AG20443 (cell line): ENCODE measurements at regions not wholly inside any gene's neighbourhood (a gene's known extent, or its start where the extent isn't known, plus 50 kb on each side); places are given as distances from the start of the nearest gene placed in this dataset.
"Not testable (repeated sequence)": the region's sequence is repeated elsewhere in the genome, so short reads cannot be mapped to it uniquely, and the experiment has no call there.

Experiments used
- DNase-seq: peaks from one replicate; pipeline ENCODE4 v3.0.0; 2012; ENCODE audit warnings: low spot score, mixed read lengths

DNA sequence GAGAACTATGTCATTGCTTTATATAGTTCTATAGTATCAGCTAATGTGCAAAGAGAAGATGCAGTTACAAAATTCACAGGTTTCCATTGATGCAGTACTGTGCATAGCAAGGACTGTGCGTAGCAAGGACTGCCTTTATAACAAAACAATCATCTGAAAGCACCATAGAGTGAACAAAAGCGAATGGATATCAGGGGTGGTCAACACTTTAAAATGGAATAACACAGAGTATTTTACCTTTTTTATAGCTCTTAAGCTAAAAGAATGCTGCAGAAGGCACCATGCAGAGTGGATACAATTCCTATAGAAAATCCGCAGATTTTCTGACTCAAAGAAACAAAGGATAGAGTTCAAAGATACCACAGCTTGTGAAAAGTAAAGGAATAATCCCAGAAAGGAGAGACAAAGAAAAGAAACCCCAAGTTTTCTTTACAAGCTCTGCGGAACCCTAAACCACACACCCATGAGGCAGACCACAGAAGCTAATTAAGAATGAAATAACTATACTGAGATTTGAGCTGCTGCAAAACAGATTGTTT, 229.9 kb upstream of the DTNA start:
- DNase-seq, result no peak

DNA sequence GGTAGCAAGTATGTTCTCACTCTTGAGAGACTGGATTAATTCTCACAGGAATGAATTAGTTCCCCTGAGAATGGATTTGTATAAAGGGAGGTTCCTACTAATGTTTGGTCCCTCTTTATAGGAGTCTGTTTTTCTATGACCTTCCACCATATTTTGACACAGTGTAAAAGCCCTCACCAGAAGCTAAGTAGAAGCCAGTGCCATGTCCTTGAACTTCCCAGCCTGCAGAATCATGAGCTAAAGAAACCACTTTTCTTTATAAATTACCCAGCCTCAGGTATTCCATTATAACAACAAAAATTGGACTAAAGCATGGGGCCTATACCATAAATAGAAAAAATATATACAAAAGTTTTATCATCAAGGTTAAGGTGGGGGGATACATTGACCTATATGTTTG, 227.9 kb upstream of the DTNA start:
- DNase-seq, result no peak

GRCh38 chr18:34483198-34483597, 226.9 kb upstream of the DTNA start:
- DNase-seq, result no peak

GRCh38 chr18:34491719-34492118, 218.4 kb upstream of the DTNA start:
- DNase-seq, result no peak

GRCh38 chr18:34492652-34493051, 217.4 kb upstream of the DTNA start:
- DNase-seq, result no peak

GRCh38 chr18:34493099-34493544, 217.0 kb upstream of the DTNA start:
- DNase-seq, result peak; percentile 77

DNA sequence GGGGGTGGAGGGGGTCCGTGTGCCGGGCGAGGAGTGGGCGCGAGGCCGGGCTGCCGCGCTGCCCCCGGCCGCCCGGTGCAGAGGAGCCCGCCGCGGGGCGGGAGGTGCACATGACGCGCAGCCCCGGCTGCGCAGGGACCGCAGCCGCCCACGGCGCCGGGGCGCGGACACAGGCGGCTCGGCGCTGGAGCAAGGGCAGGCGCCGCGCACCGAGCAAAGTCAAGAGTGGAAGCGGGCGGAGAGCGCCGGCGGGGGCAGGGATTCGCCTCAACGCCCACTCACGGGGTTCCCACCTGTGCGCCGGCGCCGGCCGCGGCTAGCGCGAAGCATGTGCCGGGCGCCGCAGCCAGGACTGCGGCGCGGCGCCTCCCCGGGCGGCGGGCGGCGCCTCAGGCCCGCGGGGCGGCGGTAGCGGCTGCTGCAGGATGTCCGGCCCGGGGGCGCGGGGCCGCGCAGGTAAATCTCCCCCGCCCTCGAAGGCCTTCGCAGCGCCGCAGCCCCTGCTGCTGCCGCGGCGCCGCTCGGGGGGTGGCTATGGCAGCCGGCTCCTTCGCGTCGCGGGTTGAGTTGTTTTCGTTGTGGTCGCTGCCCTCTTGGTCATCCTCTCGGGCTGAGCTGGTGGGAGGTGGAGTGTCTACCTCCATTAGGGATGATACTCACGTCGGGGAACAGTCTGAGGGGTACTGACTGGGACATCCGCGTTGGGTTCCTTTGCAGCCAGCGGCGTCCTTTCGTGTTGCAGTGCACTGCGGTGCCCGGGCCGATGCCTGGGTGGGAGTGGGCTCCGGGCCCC, 216.3 kb upstream of the DTNA start:
- DNase-seq, result peak; percentile 56

GRCh38 chr18:34494359-34494696, 215.8 kb upstream of the DTNA start:
- no peak for DNase-seq

- DNase-seq, result no peak
Measured at GRCh38 chr18:34495506-34495905, 214.6 kb upstream of the DTNA start.

- no peak for DNase-seq
Measured at GRCh38 chr18:34501553-34501952, 208.5 kb upstream of the DTNA start.

- DNase-seq, result no peak
Measured at GRCh38 chr18:34506198-34506597, 203.9 kb upstream of the DTNA start.

DNA sequence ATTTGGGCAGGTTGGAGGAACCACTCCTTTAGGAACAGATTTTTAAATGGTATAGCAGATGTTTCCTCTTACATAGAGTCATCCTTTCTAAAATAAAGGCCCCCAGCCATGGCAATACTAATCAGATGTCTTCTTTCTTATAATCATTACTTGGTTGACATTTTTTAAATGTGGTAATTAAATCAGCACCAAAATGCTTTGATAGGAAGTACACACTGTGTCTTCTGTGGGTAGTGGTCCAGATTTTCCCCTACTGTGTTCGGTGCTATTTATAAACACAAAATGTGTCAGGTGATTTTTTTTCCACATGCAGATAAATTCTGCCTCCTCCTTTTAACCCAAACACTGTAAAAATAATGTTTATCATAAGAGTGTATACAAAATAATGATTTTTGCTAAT, 200.9 kb upstream of the DTNA start:
- DNase-seq, result no peak

DNA sequence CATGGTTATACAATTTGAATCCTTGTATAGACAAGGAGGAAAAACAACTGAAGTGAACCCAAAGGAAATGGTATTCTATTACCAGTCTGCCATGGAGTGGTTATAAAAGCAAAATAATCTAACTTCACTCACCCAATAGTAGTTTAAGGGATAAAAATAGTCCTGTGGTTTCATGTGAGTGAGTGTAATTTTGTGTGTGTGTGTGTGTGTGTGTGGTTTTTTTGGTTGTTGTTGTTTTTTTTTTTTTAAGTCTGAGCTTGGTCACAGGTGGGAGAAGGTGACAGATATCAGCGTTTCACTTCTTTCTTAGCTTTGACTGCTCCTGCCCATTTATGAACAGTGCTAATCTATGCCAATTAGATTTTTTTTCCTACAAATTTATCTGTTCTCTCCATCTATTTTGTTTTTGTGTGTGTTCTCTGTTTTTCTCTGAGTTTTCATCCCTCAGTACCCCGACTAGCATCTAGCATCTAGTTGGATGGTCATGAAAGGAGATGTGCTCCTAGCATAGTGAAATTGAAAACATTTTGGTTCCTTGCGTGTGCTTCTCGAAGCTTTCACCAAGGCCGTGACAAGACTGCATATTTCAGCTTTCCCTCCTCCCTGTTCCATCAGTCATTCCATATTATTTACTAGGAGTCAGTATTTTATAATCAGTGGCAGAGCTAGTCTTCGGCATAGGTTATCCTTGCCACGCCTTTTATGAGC, 200.1 kb upstream of the DTNA start:
- no peak for DNase-seq

DNA sequence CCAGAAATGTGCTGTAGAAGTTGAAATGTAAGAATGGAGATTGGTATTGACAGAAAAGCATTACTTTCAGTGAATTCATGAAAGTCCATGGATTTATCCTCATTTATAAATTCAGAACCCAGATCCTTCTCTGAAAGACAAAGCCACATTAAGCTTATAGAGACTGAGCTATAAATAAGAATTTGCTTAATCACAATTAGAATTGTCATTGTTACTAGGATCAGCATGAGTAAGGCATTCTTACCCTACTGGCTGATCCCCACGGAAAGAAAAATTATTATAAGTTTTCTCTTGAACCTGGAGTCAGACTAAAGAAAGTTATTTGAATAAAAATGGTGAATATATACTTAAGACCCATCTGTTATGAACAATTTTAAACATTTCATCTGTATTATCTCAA, 199.2 kb upstream of the DTNA start:
- no peak for DNase-seq

- no peak for DNase-seq
Measured at GRCh38 chr18:34511435-34511834, 198.7 kb upstream of the DTNA start.

DNA sequence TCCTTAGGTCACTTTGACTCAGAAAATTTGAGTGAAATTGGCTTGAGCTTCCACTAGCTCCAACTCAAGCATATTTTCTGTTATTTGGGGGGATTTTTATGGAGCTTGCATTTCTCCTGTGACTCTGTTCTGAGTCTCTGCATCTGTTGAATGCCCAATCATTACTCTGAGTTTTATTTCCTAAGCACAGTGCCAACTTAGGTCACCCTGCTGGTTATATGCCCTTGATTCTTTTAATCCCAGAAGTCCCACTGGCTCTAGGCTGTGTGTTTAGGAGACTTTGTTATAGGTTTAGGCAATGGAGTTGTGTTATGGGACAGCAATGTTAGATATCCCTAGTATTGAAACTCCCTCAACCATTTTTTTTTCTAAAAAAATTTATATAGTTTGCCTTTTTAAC, 198.2 kb upstream of the DTNA start:
- no peak for DNase-seq

- DNase-seq, result no peak
Measured at GRCh38 chr18:34514238-34514637, 195.9 kb upstream of the DTNA start.

GRCh38 chr18:34514957-34515356, 195.1 kb upstream of the DTNA start:
- no peak for DNase-seq

DNA sequence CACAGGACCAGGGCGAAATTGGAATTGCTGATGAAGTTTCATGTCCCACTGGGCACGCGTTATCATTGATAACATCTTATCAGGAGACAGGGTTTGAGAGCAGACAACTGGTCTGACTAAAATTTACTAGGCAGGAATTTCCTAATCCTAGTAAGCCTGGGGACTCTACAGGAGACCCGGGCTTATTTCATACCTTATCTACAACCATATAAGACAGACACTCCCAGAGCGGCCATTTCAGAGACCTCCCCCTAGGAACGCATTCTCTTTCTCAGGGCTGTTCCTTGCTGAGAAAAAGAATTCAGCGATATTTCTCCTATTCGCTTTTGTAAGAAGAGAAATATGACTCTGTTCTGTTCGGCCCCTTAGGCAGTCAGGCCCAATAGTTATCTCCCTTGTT, 193.7 kb upstream of the DTNA start:
- DNase-seq, result not testable (repeated sequence)

DNA sequence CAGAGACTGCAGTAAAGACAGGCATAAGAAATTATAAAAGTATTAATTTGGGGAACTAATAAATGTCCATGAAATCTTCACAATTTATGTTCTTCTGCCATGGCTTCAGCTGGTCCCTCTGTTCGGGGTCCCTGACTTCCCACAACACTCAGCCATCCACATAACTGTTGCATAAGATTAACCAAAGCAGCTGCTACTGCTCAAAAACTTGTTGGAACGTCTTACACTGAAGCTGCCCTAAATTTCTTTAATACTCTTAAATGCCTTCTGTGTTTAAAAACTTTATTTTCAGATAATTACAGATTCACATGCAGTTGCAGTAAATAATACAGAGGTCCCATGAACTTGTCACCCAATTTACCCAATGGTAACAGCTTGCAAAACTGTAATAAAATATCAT, 193.1 kb upstream of the DTNA start:
- DNase-seq, result not testable (repeated sequence)

DNA sequence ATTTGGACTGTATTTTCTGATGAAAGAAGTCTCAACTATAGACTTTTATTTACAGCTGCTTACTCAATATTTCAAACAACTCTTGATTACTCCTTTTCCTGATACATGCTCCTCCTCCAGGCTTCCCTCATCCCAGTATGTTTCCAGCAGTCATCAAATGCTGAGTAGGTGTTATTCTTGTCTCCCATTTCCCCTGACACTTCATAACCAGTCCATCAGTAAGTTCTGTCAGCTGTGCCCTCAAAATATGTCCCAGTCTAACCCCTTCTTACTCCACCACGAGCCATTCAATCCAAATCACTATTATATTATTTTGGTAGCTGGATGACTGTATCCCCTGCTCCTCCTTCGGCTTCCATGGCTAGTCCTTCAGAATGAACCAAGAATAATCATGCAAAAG, 189.1 kb upstream of the DTNA start:
- DNase-seq, result no peak

- DNase-seq, result no peak
Measured at GRCh38 chr18:34522603-34523002, 187.5 kb upstream of the DTNA start.

- no peak for DNase-seq
Measured at GRCh38 chr18:34525244-34525643, 184.9 kb upstream of the DTNA start.

DNA sequence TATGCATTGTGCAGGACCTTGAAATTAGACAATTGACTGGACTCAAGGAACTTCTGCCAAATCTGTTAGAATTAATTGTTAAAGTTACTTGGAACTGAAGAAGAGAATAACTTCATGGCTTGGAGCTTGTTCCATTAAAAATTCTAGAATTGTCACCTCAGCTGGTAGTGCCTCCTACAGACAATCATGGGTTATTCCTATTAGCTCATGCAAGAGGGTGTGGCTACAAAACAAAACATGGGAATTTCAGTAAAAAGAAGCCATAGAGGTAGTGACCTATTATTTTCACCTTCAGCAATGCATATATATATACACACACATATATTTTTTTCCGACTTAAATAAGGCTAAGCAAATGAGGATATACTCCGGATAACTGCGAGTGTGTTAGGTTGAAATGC, 181.9 kb upstream of the DTNA start:
- no peak for DNase-seq
